ENCODE measurements at regions not wholly inside any gene's neighbourhood (a gene's known extent, or its start where the extent isn't known, plus 50 kb on each side); places are given as distances from the start of the nearest gene placed in this dataset.
"Not testable (repeated sequence)": the region's sequence is repeated elsewhere in the genome, so short reads cannot be mapped to it uniquely, and the experiment has no call there.

DNA sequence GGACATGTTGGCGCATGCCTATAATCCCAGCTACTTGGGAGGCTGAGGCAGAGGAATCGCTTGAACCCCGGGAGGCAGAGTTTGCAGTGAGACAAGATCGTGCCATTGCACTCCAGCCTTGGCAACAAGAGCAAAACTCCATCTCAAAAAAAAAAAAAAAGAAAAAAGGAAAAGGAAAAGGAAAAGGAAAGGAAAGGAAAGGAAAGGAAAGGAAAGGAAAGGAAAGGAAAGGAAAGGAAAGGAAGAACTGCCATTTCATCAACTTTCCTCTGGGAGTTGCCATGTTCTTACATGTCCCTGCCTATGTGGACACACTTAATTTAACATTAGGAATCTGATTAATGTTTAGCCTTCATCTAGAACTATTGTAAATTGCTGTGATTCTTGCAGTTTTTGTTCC, 287.9 kb upstream of the LRP1B start:
- not testable (repeated sequence) for TF ChIP-seq POLR2AphosphoS5, POLR2A (IDR thresholded peaks at IDR 0.05)
